GM19395 (cell line): ENCODE measurements at regions not wholly inside any gene's neighbourhood (a gene's known extent, or its start where the extent isn't known, plus 50 kb on each side); places are given as distances from the start of the nearest gene placed in this dataset.
A peak's percentile ranks its signal among the peaks of the same experiment; 100 is the strongest.
"Not testable (repeated sequence)": the region's sequence is repeated elsewhere in the genome, so short reads cannot be mapped to it uniquely, and the experiment has no call there.

ENCODE experiments used
- ATAC-seq: cut with Tn5 transposase; IDR thresholded peaks from one replicate; pipeline ENCODE4 v1.9.1; 2021; ENCODE audit warnings: mild to moderate bottlenecking, moderate library complexity; ENCODE audit not compliant: unreplicated experiment

- peak; percentile 61 for ATAC-seq
These were observed 618.9 kb upstream of the GJE1 start for GRCh38 chr6:141513830-141514229.

GRCh38 chr6:141510803-141511202 lies 621.9 kb upstream of the GJE1 start:
- no peak for ATAC-seq

GRCh38 chr6:141506062-141506461 lies 626.7 kb upstream of the GJE1 start:
- ATAC-seq: not testable (repeated sequence)

- not testable (repeated sequence) for ATAC-seq
These were observed 628.4 kb upstream of the GJE1 start for GRCh38 chr6:141504318-141504717.

GRCh38 chr6:141501616-141502015 lies 631.1 kb upstream of the GJE1 start:
- no peak for ATAC-seq

- no peak for ATAC-seq
These were observed 633.7 kb upstream of the GJE1 start for GRCh38 chr6:141498977-141499376.

- no peak for ATAC-seq
These were observed 640.0 kb upstream of the GJE1 start for GRCh38 chr6:141492521-141493284.

- no peak for ATAC-seq
These were observed 641.0 kb upstream of the GJE1 start for GRCh38 chr6:141491684-141492083.

- no peak for ATAC-seq
These were observed 641.7 kb upstream of the GJE1 start for GRCh38 chr6:141490982-141491381.

GRCh38 chr6:141488488-141488887 lies 644.2 kb upstream of the GJE1 start:
- peak; percentile 52 for ATAC-seq

GRCh38 chr6:141486942-141487341 lies 645.8 kb upstream of the GJE1 start:
- ATAC-seq: no peak

GRCh38 chr6:141484711-141485110 lies 648.0 kb upstream of the GJE1 start:
- ATAC-seq: peak; percentile 78

- peak; percentile 90 for ATAC-seq
These were observed 649.1 kb upstream of the GJE1 start for GRCh38 chr6:141483598-141484061.

- peak; percentile 3 for ATAC-seq
These were observed 649.7 kb upstream of the GJE1 start for GRCh38 chr6:141482796-141483597.

- no peak for ATAC-seq
These were observed 657.5 kb upstream of the GJE1 start for GRCh38 chr6:141475259-141475658.

- ATAC-seq: no peak
These were observed 660.4 kb upstream of the GJE1 start for GRCh38 chr6:141472162-141472928.

- ATAC-seq: no peak
These were observed 661.9 kb upstream of the GJE1 start for GRCh38 chr6:141470810-141471209.

- ATAC-seq: no peak
These were observed 664.8 kb upstream of the GJE1 start for GRCh38 chr6:141467881-141468280.

- ATAC-seq: no peak
These were observed 665.7 kb upstream of the GJE1 start for GRCh38 chr6:141467041-141467440.

GRCh38 chr6:141464896-141465295 lies 667.8 kb upstream of the GJE1 start:
- no peak for ATAC-seq

- ATAC-seq: peak; percentile 75
These were observed 668.2 kb upstream of the GJE1 start for GRCh38 chr6:141464490-141464889.
